CD4-positive, alpha-beta T cell treated with Interleukin-4 for 1 hour (primary cell): ENCODE measurements at regions not wholly inside any gene's neighbourhood (a gene's known extent, or its start where the extent isn't known, plus 50 kb on each side); places are given as distances from the start of the nearest gene placed in this dataset.

Experiments
- DNase-seq, 2 donors: peaks; one replicate each; pipeline ENCODE4 v3.0.0-alpha.2; 2020 to 2022

DNA sequence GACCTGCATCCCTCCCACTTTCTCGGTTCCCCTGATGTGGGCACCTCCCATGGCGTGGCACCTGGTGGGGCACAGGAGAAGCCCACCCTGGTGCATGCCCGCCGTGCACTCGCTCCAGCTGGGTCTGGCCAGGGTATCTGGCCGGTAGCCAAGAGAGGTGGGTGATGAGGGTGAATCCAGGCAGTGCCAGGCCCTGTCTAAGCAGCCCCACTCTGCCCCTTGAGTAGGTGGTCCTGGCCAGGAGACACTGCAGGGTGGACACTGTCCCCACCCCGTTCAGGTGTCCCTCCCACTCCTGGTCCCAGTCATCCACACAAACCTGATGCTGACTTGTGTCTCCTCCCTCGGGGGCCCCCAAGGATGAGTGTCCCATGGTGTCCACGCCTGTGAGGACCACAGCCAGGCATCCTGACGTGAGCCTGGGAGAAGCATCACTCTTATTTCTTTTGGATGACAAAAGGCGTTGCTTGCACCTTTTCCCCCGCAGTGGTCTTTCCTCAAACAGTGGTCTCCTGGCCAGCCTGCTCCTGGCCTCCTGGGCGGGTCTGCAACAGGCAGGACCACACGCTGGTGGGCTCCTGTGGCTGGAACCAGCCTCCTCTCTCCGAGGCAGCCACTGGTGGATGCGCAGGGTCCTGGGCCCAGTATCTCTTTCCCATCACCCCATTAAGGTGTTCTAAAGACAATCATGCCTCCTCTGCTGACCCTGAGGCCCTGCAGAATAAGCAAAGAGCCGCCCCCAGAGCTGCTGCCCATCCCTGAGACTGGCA lies 922.3 kb downstream of the BRD1 start:
- DNase-seq: no peak

DNA sequence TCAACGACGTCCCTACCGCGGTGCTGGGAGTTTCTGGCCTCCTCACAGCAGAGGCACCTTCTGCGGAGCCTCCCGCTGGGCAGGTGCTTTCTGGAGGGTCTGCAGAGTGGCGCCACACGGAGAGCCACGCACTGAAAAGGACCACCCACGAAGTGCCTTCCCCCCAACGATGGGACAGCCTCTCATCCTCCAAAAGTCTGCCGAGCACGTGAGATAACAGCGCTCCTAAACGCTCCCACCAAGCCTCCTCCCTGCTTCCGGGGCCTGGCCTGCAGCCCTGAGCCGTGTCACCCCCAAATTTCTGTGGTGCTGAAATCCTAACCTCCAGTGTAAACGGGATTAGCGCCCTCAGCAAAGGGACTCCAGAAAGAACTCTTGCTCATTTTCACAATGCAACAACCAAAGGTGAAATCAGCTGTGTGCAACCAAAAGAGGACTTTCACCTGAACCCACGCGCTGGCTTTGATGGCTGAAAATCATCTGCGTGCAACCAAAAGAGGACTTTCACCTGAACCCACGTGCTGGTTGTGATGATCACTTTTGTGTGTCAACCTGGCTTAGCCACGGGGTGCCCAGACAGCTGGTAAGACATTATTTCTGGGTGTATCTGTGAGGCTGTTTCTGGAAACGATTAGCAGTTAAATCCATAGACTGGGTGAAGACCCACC lies 924.6 kb downstream of the BRD1 start:
- no peak for DNase-seq

DNA sequence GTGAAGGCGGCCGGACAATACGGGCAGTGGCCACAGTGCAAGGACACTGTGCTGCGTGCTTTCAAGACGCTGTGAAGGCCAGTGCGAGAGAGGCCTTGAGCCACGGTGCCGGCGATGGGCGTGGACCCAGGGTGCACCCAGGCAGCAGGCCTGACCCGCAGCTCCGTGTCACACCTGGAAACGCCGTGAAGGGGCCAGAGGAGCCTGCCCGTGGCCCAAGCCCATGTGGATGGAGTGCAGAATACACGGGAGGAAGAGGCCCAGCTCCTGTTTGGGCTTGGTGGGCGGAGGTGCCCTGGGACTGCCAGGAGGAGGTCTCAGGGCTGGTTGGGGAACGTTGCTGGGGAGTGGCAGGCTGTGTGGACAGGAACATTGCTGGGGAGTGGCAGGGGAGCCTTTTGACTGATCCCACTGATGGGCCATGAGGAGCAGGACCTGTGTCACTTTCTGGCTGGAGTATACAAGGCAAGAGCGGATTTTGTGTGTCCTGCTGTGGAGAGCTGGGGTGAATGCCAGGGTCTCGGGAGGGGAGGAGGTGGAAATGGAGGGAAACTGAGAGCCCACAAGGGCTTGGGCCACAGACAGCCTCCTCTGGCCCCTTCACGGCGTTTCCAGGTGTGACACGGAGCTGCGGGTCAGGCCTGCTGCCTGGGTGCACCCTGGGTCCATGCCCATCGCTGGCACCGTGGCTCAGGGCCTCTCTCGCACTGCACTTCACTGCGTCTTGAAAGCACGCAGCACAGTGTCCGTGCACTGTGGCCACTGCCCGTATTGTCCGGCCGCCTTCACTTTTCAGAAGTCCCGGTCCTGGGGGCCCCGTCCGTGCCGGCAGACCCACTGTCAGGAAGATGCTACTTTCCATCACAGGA lies 925.4 kb downstream of the BRD1 start:
- no peak for DNase-seq

DNA sequence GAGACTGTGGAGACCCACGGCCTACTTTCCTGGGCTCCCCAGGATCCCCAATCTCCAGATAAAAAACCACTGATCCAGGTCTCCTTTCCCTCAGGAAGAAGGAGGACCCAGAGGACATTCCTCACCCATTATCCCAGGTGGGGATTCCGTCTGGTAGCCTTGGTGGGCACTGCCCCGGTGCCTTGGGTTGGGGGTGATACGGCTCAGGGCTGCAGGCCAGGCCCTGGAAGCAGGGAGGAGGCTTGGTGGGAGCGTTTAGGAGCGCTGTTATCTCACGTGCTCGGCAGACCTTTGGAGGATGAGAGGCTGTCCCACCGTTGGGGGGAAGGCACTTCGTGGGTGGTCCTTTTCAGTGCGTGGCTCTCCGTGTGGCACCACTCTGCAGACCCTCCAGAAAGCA lies 926.3 kb downstream of the BRD1 start:
- DNase-seq: no peak

DNA sequence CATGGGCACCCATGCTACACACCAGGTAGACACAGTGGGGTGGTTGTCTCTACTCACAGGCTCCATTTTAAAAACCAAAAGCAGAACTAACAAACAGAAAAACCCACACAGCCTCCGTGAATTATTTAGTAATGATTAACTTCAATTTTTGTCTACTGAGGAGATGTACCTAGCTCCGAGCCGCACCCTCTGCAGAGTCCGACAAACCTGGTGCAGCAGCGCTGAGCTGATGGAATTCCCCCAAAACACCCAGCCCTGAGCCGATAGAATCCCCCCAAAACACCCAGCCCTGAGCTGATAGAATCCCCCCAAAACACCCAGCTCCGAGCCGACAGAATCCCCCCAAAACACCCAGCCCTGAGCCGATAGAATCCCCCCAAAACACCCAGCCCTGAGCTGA lies 927.0 kb downstream of the BRD1 start:
- no peak for DNase-seq

DNA sequence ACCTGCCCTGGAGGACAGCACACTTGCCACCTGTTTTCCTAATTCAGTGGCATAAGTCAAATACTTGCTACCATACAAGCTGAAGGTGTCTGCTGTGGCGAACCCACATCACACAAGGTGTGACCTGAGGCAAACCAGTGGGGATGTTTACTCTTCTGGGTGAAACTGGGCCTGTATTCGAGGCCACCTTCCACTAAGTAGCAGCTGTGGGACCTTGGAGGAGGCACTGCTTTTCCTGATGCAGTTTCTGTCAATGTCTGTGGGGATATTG lies 927.4 kb downstream of the BRD1 start:
- DNase-seq: no peak

DNA sequence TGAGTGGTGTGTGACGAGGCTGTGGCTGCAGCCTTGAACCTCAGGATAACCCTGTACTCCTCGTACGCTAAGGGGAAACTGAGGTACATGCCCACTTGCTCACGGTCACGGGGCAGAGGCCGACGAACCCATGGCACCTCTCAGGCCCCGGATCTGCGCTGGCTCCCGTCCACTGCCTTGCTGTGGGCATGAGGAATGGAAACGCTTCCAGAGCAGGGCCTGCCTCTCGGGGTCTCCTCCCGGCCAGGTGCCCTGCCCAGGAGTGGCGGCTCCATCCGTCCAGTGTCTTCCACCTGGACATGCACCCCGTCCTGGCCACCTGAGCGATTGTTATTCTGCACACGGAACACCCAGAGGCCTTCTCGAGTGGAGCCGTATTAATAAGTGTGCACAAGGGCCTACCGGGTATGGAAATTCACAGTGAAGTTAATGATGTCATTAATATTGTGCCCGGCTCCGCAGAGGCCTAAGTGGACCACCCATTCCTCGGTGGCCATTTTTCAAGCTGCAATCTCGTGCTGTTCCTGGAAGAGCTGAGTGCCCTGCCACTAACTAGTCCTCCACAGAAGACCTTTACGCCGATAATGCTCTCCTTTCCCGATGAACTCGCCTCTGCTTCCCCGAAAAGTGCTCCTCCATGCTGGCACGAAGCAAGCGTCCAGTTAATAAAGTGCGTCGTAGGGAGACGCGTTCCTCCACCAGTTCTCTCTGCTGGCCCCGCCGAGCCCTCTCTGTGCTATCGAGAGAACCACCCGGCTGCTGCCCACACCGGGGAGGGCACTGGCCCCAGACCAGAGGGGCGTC lies 927.9 kb downstream of the BRD1 start:
- peak in 1 of 2 donors; percentile 8 for DNase-seq

DNA sequence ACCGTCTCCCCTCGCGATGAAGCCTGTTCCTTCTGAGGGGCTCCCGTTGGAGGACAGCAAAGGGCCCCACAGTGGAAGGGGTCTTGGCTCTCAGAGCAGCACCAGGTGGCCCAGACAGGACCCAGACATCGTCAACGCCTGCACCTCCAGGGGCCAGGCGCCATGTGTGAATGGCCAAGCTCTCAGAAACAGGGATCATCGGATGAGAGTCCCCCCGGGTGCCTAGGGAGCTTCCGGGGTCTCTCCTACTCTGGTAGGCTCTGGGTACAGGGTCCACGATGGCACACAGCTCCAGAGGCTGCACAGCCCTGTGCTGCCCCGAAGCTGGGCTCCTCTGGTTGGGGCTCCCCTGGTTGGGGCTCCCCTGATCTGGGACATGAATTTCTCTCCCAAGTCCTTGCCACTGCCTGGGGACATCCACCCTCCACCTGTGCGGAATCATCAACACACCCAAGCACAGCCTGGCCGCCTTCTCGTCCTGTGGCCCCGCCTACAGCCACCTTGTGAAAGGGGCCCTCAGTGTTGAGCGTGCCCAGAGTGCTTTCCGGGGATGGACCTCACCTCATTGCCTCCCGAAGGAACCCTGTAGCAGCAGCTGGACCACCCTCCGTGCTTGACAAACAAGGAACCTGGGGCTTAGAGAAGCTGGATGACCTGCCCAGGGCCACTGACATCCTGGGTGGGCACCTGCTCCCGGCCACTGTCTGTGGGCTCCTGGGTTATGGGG lies 929.0 kb downstream of the BRD1 start:
- DNase-seq: peak in 1 of 2 donors; percentile 6

DNA sequence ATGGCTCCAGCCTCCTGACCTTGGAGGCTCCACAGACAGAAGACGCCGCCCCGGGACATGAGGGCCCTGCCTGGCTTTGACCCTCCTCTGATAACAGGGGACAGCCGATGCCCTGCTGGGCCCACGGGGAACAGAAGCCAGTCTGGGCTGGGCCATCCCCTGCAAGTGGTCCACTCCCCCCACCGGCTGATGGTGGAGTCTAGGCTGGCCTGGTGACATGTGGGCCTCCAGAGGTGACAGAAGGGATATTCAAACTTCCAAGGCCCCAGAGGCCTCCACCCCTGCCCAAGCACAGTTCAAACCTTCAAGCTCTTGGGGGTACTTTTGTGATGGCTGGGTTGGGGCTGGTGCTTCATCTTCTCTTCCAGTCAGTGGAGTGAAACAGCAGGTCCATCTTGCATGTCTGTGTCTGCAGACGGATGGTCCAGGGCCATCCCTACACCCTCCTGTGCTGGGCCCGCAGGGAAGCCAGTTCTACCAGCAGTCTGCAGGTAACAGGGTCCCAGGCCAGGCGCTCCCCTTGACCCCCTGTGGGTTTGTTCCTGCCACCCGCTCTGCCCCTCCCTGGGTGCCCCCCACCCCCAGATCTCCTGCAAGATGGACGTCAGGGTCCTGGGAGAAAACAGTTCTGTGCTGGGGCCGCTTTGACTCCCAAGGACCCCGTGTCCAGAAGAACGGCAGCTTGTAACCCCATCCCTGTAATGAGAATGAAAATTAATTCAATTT lies 929.9 kb downstream of the BRD1 start:
- DNase-seq: no peak

DNA sequence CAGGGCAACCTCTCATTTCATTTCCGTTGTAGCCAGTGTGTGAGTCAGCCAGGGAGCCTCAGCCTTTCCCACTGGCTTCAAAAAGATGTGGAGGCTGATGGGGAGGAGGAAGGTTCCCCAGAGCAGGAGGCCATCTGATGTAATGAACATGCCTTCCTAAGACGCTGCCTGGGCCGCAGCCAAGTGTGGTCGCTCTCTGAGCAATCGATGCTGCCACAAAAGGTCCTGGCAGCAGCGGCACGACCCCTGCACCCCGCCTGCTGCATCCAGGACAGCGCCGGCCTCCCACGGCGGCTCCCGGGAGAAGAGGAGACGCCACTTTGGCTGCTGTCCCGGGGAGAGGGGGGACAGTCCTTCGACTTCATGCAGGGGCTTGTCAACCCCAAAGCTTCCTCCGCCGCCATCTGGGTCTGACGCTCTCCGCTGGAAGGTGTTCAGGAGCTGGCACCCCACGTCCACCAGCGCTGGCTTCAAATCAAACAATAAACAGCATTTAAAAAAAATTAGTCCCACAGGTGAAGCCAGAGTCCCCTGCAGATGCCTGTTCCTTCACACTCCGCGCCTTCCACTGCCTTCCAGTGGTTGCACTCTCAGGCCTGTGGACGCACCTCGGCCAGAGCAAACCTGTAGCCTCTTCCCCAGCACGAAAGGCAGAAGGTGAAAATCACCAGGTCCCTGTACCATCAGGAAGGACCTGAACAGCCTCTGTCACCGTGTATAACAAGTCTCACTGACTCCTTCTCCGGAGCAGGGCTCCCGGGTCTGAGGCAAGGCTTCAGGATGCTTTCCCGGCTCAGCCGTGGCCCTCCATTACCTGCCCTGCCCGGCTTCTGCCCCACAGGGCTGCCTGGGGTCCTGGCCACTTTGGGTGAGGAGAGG lies 930.7 kb downstream of the BRD1 start:
- no peak for DNase-seq

DNA sequence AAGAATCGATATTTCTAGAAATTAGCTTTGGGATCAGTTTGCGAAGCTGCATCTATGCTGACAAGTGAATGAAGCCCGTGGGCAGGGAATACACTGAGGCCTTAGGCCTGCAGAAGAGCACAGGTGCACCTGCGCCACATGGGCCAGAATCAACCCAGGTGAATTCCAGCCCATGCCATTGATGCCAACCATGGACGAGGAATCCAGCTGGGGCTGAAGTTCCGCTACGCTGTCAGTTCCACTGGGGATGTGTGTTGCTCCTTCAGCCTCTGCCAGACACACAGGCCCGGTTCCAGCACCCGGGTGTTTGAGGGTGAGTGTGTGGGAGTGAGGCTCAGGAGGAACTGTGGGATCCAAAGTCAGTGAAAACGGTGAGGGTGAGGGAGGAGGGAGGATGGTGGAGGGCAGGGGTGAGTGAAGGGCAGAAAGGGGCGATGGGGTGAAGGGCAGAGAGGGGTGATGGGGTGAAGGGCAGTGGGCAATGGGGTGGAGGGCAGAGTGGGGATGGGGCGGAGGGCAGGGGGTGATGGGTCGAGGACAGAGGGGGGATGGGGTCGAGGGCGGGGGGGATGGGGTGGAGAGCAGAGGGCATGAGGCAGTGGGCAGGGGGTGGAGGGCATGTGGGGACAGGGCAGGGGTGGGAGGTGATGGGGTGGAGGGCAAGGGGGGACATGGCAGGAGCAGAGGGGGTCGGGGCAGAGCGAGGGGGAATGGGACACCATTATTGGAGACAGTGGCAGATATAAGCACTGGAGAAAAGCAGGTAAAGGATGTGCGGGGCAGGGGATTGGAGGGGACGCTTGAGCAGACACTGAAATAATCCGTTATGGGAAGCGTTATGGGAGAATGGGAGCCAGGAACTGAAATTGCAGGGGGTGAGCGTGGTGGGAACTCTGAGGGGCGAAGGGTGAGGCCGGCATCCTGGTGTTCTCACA lies 931.6 kb downstream of the BRD1 start:
- DNase-seq: no peak

DNA sequence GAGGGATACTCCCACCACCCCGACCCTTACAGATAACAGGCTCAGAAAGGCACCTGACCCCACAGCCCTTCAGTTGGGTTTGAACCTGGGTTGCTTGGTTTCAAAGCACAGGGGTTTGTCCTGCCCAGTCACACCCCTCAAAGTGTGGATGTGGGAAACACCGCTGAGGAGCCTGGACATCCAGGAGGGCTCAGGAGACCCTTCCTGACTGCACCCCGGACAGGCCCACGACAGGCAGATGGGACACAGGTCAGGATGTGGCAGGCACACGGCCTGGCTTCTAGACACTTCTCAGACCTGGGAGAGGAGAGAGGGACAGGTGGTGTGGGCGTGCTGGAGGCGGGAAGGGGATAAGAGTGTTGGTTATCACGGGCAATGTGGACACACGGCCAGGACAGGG lies 932.3 kb downstream of the BRD1 start:
- no peak for DNase-seq

DNA sequence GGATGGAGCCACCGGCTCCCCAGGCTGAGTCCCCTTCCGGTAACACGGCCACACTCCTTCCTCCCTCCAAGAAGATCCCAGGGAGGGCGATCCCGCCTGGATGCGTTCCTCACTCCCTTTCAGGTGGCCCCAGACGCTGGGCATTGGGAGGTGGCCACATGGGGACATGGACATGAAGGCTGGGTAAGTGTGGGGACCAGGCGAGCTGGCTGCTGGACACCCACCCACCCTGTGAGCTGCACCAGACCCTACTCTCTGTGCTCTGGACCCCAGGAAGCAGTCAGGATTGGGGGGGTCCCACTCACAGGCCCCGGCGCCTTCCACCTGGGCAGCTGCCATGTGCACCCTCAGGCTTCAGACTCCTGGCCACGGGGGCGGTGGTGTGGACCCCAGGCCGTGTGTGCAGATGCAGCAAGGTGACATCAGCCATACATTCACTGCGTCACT lies 932.8 kb downstream of the BRD1 start:
- no peak for DNase-seq

DNA sequence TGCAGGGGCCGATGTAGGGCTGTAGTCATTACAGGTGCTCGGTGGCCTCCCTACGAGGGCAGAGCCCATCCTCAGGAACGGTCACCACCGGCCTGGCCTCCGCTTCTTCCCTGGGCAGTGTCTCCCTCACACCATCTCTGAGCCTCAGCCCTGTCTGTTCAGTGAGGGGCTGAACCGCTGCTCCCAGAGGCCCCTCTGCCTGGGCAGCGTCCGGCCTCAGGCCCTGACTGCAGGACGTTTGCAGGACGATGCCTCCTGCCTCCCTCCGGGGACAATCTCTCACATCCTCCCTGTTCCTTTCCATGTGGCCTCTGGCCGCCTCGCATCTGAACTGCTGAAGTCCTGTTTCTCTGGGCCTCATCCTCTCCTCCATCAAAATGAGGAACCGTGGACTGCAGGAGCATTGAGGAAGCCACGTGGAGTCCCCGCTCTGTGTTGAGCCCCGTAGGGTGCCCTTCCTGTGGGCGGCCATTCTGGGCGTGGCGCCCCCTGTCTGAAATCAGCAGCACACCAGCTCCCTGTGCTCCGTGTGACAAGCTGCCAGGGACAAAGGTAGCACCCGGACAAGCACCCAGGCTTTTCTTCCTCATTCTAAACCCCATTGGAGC lies 933.5 kb downstream of the BRD1 start:
- DNase-seq: no peak

DNA sequence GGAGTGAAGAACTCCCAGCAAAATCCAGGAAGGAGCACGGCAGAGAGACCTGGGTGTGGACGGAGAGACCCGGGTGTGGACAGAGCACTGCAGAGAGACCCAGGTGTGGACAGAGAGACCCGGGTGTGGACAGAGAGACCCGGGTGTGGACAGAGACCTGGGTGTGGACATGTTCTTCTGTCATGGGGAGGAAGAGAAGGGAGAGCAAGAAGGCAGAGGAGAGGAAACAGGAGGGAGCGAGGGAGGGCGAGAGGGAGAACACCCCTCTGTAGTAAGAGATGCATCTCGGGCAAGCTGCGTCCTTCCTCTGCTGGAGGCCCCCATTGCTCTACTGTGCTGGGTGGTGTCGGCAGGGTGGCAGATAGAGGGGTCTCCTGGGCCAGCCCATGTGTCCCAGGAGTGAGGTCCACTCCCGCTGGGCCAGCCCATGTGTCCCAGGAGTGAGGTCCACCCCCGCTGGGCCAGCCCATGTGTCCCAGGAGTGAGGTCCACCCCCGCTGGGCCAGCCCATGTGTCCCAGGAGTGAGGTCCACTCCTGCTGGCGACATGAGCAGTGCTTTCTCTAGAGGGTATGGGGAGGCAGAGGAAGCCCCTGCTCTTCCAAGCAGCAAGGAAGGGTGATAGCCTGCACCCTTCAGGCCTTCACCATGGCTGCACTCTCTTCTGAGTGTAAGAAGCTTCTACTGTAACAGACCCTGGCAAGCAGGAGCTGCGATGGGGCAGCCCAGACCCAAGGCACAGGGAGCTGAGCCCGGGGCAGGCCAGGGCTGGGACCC lies 934.2 kb downstream of the BRD1 start:
- DNase-seq: no peak

DNA sequence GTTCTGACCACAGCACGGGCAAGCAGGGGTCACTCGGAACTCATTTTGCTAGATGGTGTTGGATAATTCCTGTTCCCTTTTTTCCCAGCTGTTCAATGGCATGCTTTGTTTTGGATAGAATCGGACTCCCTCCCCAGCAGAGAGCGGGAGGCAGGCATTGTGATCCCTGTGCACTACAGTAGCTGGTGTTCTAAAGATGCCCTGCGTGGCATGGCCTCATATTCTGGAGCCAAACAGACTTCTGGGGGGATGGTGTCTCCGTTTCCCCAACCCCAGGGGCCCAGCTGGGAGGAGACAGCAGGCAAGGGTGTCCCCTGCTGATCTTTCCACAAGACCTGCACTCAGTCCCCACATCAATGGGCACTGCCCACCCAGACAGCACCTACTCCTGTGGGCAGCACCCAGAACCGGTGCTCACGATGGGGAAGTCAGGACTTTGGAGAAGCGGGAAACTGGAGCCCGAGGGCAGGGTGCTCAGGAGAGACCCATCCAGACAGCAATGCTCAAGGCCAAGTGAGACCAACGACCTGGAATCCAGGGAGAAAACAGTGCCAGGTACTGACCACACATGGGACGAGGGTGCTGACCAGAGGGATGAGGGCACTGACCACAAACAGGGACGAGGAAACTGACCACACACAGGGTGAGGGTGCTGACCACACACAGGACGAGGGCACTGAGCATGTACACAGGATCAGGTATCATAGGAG lies 934.9 kb downstream of the BRD1 start:
- DNase-seq: no peak
